ENCODE measurements at regions not wholly inside any gene's neighbourhood (a gene's known extent, or its start where the extent isn't known, plus 50 kb on each side); places are given as distances from the start of the nearest gene placed in this dataset.
"Not testable (repeated sequence)": the region's sequence is repeated elsewhere in the genome, so short reads cannot be mapped to it uniquely, and the experiment has no call there.

DNA sequence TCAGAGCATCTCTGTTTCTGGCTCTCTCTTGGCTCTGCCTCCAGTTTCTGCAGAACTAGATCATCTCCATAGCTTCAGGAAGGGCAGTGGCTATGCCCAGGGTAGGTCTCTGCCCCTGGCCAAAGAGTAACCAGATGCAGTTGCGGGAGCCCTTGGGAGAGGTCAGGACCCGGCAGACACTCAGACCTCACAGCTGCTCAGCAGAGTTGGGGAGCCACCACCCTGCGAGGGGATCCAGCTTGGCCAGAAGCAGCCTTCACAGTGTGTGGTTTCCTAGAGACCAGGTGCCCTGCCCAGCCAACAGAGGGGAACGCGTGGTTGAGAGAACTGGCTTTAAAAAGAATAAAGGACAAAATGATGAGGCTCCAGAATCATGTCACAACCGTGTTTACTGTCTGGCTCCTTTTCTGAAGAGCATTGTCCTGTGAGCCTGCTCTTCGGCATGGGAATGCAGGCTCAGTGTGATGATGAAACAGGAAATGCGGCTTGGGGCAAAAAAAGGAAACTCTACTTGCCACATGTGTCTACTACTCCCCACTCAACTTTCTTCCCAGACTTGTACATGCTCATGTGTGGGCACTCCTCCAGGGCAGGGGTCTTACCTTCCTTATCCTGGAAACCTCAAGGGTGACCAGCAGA, 243.1 kb downstream of the INHBA start:
- peak; percentile 19 for DNase-seq

DNA sequence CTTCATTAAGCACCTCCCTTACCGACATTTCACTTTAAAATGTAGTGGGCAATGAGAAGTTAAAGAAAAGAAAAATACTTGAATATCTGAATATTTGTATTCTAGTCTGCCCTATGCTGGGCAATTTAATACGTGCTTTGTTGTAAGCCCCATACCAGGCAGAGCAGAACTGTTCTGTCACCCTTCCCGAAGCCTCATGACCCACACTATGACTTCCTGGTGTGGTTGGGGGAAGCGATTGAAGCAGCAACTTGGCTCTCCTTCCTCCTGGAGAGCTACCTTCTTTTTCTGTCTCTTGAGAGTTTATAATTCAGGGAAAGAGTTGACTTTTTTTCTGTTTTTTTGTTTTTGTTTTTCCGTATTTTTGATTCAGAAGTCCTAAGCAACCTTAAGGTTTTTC, 243.7 kb downstream of the INHBA start:
- DNase-seq: no peak

DNA sequence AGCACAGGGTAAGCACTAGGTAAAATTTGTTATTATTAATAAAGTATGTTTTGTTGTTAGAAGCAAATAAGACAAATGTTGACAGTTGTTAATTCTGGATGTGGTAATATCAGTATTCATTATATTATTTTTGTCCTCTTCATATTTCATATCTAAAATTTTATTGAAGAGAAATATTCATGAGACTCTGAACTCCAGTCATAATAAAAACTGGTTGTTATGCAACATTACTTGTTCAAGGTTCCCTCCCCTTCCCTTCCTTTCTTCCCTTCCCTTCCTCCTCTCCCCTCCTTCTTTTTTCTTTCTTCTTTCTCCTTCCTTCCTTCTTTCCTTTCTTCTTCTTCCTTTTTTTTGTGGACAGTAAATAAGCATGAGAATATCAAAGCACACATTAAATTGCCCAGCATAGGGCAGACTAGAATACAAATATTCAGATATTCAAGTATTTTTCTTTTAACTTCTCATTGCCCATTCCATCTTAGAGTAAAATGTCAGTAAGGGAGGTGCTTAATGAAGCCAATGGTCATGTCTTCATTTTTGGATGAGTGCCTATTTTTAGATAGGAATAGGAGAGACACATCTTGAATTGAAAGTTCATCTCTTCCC, 245.0 kb downstream of the INHBA start:
- DNase-seq: no peak

DNA sequence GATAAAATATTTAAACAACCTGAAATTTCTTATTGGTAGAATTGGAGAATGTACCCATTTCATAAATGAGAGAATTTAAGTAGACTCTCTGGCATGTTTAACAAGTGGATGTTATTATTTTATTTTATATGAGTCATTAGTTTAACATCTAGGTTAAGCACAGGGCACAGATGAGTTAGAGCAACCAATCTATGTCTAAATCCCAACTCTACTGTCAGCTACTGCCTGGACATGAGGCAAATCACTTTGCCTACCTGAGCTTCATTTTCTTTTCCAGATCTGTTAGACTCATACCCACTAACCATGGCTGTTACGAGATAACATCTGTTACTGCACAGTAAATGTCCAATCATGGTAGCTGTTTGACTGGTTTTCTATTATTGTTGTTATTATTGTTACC, 251.1 kb downstream of the INHBA start:
- DNase-seq: peak; percentile 57

DNA sequence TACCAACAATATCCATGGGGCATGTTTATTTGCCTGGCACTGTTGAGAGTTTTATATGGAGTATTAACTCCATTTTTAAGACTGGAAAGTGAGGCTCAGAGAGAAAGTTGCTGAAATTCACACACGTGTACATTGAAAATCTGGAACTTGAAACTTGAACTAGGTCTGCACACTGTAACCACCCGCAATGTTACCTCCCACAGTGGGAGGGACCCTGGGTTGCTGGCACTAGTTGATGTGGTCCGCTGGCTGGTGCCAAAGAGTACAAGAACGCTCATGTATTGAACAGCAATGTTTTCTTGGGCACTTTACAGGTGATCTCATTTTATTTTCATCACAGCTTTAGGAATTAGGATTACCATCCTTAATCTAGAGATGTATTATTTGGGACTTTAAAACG, 253.2 kb downstream of the INHBA start:
- DNase-seq: no peak

DNA sequence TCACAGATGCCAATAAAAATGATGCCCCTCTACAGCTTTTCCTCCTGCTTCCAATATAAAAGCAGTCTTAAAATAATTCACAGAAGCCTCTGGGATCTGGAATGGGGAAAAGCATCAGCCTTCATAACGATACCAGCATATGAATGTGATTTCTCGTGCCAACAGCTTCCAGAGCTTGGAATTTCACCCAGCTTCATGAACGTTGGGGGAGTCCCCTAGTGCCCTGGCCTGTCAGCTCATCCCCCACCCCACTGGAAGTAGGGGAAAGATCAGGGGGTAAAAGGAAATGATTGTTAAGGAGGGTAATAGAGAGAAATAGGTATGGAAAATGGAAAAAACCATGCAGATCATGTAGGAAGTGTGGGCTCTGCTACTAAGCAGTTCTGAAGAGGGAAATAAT, 253.6 kb downstream of the INHBA start:
- no peak for DNase-seq

DNA sequence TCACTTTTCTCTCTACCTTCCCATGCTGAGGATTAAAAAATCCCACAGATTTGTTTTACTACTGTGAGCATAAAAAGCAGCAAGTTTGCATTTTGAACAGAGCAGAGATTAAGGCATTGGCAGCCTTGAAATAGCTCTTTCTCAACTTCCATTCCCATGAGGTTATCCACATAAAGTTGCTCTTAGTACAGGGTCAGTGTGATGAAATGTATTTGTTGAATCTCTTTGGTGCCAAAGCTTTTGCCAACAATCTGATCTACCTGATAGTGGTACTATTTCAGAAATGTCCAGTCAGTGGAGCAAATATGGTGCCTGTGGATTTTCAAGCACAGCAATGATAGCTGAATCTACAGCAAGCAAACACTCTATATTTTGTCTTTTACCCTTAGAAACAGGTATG, 254.8 kb downstream of the INHBA start:
- no peak for DNase-seq

DNA sequence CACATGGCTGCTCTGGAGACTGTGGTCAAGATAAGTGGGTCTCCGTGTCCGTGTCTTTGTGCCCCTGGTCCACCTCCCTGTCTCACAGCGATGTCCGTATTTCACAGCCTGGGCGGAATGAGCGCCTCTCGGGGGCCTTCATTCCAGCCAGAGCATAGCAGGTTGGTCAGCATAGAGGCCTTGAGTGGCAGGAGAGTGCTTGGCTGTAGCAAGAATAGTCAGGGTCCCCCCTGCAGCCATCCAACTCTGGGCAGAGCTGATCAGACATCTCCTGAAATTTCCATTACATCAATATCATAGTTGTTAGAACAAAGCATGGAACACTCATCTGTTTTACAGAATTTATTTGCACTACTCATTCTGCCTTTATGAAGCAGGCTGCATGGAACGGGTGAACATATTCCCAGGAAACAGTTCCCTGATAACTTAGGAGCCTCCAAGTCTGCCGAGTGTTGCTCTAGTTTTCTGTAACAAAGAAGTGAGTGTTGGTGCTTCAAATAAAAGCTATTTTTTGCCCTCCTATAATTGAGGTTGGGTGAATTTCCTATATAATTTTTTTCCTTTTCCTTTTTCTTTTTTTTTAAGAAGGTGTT, 255.3 kb downstream of the INHBA start:
- no peak for DNase-seq

DNA sequence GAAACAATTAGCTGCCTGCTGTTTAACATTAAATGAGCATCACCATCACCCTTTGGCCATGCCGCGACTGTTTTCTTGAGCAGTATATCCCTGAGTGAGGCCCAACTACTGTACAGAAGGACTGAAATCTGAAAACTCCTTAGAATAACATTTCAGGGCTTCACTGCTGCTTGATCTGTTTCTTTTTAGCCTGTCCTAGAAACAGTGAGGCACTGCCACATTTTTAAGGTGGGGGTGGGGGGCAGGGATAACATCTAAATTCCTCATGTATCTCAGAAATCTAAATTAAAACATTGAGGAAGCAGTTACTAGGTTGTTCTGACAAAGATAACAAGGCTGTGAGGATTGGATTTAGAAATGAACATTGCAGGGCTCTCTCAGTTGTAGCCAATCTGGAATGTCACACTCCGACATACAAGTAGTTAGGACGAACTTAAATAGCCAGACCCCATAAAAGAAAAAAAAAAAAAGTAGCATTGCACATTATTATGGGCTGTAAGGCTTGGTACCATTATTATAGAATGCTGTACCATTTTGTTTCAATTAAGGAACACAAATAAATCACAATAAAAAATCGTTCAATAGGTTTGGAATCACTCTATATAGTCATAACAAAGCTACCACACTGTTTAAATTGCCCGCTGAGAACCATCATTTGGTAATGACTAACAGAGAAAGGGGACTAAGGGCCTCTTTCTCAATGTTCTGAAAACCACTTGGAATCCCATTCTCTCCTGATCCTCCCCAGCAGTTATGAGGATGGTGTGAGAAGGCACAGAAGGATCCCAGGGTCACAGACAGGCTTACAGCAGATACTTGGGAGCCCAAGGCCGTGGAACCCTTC, 256.1 kb downstream of the INHBA start:
- DNase-seq: no peak

DNA sequence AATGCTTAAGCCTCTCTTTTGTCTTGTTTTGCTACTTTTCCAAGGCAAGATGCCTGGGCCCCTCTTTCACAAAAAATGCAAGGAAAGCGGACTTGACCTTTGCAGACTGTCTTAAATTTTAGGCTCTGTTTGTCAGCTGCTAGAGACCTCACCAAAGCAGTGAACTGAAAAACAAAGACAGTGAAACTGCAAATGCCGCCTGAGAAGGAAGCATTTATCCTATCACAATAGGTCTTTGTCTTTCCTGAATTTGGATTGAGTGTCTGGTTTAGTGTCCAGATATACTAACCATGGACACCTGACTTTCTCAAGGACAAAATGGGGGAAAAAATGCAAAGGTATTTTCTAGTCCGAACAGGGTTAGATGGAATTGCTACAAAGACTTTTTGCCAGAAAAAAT, 256.9 kb downstream of the INHBA start:
- no peak for DNase-seq

DNA sequence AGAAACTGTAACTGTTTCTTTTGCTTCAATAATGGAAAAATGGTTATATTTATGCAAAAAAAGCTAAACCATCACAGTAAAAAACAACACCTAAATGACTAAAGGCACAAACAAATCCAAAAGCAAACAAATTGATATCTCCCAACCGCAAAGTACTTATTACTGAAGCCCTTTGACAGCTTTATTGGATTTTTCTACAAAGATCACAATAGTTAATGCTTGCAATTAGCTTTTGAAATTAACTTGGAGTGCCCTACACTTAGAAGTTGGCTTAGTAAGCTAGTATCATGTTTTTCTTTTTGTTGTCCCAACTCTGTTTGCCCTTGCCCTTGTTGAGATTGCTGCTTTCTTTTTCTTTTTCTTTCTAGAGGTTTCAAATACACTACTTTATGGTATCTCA, 257.5 kb downstream of the INHBA start:
- no peak for DNase-seq

DNA sequence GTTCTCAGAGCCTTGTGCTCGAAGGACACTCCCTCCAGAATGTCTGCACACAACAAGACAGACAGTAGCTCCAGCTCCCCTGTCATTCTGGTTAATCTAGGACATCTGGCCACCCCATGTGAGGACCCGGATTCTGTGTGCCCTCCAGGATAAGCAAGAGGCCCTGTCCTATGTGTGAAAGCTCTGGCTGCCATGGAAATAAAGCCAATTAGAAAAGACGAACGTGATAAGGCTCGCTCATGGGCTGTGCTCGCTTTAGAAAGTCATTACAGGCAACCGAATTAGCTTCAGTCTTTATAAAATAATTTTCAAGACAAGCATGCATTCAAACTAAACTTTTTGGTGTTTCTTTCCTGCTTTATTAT, 263.4 kb downstream of the INHBA start:
- DNase-seq: no peak

DNA sequence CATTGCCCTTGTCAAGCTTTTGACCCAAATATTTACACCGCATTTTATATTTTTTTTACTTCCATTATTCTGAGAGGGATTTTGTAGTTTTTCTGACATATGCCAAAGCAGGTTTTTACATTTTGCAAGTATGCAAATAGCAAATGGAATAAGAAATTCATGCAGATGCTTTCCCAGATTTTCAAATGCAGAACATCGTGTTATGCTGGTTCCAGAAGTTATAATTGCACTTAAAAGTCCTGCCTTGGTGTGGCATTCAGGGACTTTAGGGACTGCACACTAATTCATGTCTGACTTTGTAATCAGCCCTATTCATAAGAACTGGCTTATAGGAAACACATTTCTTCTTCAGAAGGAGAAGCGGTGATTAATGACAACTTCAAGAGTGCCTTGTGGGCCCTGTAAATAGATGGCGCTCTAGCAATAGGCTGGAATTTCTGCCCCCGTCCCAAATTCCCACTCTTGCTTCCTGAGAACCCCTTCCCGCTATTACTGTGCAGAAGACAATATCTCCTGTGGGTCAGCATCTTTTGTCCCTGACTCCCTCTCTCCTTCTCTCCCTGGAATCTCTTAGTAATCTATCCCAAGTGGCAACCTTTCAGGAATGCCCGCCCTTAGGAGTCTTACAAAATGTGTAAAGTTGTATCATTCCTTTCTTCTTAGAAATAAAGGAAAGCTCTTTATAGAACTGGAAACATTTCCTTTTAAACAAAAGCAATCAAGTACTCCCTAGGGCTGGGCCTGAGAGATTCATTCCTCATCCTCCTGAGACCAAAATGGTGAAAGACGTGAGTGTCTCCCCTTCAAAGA, 264.0 kb downstream of the INHBA start:
- DNase-seq: peak; percentile 9

DNA sequence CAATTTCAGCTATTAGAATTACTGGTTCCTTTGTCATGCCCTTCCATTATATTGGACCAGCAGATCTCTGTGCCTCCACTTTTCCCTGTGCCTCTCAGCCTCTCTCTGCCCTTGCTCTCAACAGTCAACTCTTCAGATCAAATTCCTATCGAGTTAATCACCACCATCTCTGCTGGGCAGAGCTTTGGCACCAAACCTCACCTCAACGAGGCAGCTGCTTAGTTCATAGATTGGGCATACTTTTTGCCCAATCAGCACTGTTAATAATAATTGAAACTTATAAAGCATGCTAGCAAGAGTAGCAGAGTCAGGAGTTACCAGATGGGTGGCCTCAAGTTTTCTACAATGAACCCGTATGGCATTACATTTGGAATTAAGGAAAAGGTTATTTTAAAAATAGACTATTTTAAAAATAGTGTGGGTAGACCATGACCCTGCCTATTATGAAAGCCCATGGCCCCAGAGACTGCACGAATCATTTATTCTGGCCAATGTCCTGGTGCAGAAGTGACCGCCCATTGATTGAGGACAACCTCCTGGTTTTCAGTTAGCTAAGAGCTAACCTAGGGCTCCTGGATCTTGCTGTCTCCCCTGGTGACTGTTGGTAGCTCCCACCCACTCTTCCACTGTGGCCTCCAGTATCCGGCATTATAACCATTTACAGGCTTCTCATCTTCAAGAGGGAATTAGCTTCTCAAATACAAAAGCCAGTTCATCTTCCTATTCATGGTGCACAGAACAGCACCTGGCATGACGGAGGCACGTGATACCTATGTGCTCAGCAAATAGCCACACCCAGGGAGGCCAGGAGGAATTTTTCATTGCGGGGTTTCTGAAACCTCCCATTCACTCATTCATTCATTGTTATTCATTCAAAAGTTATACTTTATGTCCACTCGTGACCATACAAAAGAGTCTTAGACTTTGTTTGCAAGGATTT, 265.4 kb downstream of the INHBA start:
- DNase-seq: peak; percentile 50

DNA sequence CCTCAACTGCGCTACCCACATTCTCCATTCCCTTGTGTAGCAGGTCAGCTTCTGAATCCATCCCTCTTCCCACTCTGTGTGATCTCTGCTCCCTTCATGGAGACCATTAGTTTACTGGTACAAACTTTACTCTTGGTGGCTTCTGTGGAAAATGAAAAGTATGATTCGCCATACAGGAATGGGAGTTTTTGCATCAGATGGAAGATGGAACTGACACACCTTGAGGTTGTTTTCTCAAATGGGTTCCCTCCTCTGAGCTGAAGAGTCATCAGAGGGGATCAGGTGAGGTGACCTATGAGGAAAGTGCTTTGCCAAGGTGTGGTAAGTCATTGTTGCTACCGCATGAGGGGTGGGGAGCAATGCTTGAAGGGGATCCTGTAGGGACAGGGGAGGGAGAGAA, 266.8 kb downstream of the INHBA start:
- peak; percentile 11 for DNase-seq

DNA sequence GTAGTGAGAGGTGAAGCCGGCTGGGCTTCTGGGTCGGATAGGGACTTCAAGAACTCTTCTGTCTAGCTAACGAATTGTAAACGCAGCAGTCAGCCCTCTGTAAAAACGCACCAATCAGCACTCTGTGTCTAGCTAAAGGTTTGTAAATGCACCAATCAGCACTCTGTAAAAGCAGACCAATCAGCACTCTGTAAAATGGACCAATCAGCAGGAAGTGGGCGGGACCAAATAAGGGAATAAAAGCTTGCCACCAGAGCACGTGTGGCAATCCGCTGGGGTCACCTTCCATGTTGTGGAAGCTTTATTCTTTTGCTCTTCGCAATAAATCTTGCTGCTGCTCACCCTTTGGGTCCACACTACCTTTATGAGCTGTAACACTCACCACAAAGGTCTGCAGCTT, 267.9 kb downstream of the INHBA start:
- DNase-seq: not testable (repeated sequence)

DNA sequence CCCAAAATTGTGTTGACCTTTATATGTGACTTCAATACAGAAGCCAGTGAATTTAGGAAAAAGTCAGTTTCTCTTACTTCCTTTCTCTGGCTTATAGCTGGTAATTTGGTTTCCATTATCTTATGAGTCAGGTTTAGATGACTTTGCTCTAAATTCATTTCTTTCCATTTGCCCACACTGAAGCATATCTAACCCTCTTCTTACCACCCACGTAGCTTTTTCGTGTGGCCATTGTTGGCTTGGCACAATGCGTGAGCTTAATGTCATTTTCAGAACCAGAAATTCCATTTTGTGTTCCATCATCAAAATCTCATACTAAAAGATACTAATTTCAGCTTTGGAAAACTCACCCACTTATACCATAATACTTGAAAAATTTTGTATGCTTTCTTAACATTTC, 271.2 kb downstream of the INHBA start:
- no peak for DNase-seq

DNA sequence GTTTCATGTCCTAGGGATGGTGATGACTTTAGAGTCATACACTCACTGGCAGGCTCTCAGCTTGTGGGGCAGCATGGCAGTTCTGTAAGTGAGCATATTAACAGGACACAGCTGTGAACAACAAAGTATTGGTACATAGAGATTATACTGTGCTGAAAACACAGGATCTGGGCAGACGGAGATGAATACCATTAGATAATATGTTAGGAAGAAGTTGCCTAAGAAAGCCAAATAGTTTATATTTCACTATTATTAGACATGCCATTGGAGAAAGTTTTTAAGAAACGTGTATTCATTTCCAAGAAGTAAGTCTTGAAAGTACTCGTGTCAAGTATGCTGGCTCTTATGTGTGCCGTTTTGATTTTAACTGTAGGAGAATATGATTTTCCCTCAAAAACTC, 274.5 kb downstream of the INHBA start:
- DNase-seq: no peak

DNA sequence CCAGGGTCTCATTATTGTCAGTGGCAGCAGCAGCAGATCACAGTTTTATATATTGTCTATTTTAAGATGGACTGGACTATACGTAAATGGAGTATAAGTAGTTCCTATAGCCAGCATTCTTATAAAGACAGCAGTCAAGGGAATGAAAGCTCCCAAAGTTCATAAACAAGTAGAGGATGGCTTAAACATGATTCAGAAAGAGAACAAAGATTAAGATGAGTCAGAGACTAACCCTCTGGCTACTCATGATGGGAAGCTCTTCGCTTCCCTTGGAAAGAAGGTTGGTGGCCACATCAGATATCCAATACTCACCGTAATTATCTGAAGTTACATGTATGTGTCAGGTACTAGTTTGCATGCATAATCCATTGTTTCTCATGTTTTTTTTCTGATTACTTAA, 277.0 kb downstream of the INHBA start:
- DNase-seq: peak; percentile 83

DNA sequence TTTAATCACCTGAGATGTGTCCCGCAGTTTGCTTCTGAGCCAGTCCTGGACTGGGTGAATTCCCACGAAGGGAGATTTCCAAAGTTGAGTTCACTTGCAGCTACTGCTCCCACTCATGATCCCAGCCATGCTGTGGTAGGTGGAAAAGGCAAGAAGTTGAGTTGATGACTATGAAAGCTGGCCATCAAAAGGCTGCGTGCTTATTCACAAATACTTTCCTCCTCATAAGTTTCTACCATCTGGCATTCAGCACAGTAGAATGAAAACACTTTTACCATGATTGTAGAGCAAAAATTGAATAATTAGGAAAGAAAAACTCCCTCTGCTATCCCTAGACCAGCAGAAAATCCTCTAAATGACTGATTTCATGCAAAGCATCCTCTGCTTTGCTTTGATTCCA, 281.8 kb downstream of the INHBA start:
- DNase-seq: no peak

DNA sequence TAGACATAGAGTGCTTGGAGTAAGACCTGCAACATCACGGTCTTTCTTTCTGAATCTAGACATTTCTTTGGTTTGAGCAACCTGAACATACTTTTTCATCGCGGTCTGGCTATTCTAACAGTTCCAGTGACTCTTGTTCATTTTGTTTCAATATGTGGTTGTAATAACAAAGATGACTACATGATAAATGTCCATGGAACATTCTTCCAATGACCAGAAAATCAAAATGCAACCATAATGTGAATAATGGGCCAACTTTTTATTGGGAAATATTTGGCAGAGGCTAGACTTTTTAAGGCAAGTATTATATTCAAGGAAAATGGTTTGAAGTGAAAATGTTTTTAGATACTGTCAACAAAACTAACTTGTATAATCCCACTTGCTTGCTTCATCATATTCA, 282.5 kb downstream of the INHBA start:
- DNase-seq: no peak

DNA sequence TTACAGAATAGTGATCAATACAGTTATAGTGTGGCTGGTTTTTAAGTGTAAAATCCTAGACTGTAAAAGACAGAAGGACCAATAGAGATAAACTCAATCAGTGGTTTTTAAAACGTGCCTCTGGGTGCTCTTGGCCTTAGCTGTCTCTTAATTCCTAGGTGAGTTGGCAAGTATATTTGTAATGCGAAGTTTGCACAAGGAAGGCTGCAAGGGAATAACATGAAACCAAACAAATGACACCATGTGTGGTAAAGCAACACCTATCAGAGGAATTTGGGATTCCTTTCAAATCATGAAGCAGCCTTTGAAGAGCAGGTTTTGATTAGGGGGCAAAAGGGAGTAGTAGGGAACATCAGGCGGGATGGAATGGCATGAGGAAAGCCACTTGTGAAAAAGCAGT, 284.6 kb downstream of the INHBA start:
- no peak for DNase-seq

Measured in EL (cell line).